Transverse colon (tissue), 4 donors: ENCODE measurements at regions not wholly inside any gene's neighbourhood (a gene's known extent, or its start where the extent isn't known, plus 50 kb on each side); places are given as distances from the start of the nearest gene placed in this dataset.

Source experiments
- POLR2A ChIP-seq: fragments of 450-650 bp; IDR thresholded peaks from one replicate; pipeline ENCODE4 v1.6.1; 2016; ENCODE audit warnings: antibody characterized with exemption, mild to moderate bottlenecking, moderate library complexity
- POLR2AphosphoS5 ChIP-seq, 3 donors: sonication (generic); formaldehyde crosslinking; IDR thresholded peaks; one replicate each; pipeline ENCODE4 v1.6.1; 2016; ENCODE audit warnings: antibody characterized with exemption in 3 of 3
- TF ChIP-seq, protein P1 (sequence below), 5 experiments: fragments of 200-600 bp in 3 of 5; fragments of 450-650 bp in 2 of 5; sonication (generic) in 3 of 5; IDR thresholded peaks; 1 replicate in 2 of 5; 2 replicates in 3 of 5; pipeline ENCODE4 v1.5.1; 2016 to 2017; ENCODE audit warnings: antibody characterized with exemption in 5 of 5, inconsistent platforms in 3 of 5, mild to moderate bottlenecking in 2 of 5, moderate library complexity in 1 of 5

GRCh38 chr2:71891155-71891554 is 256.5 kb downstream of the CYP26B1 start:
- TF ChIP-seq, protein P1, sequence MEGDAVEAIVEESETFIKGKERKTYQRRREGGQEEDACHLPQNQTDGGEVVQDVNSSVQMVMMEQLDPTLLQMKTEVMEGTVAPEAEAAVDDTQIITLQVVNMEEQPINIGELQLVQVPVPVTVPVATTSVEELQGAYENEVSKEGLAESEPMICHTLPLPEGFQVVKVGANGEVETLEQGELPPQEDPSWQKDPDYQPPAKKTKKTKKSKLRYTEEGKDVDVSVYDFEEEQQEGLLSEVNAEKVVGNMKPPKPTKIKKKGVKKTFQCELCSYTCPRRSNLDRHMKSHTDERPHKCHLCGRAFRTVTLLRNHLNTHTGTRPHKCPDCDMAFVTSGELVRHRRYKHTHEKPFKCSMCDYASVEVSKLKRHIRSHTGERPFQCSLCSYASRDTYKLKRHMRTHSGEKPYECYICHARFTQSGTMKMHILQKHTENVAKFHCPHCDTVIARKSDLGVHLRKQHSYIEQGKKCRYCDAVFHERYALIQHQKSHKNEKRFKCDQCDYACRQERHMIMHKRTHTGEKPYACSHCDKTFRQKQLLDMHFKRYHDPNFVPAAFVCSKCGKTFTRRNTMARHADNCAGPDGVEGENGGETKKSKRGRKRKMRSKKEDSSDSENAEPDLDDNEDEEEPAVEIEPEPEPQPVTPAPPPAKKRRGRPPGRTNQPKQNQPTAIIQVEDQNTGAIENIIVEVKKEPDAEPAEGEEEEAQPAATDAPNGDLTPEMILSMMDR (IDR thresholded peaks at IDR 0.05), result no peak
- TF ChIP-seq POLR2A (no peak), POLR2AphosphoS5 (IDR thresholded peaks at IDR 0.05) (no peak)
